NCI-H345 treated with DMSO at 0.1 percent for 48 hours (cell line): ENCODE measurements at regions not wholly inside any gene's neighbourhood (a gene's known extent, or its start where the extent isn't known, plus 50 kb on each side); places are given as distances from the start of the nearest gene placed in this dataset.
A peak's percentile ranks its signal among the peaks of the same experiment; 100 is the strongest.
"Not testable (repeated sequence)": the region's sequence is repeated elsewhere in the genome, so short reads cannot be mapped to it uniquely, and the experiment has no call there.

ENCODE experiments used
- DNase-seq: peaks from one replicate; lab custom pipeline; 2025; ENCODE audit not compliant: unreplicated experiment; lab: John Stamatoyannopoulos, UW

DNA sequence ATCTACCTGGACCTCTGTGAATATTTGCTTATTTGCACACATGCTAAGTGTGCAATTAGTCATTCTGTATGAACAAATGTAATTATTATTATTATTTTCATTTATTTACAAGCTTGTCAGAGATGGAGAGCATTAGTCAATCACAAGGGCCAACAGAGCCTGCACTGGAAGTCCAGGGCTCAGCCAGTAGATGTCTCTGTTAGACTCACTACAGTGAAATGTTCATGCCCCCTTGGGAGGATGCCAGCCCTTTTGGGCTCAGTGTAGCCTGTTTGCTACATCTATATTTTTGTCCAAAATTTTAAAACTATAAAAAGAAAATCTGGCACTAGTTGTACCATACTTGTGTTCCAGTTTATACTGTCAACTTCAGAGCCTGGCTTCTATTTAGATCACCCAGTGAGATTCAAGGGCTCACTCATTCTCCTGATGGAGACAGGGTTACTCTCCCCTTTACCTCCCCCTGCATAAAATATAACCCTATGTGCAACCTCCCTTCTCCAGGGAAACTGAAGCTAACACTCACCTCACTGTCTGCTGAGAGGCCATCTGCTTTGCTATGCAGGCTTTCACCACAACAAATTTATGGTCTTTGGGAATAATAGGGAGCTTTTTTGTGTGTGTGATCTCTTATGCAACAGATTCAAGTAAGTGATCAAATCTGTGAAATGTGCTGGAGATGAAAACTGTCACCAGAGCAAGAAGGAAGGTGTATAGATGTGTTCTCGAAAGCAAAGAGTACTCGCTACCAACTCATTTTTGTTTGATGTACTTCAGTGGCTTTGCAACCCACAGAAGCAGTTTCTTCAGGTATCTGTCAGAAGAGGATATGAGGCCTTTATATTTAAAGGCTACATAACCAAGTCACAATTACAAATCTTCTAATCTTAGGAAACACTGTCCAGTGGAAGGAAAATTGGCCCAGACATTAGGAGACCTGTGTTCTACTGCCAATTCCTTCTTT, 99.9 kb upstream of the TLE4 start:
- DNase-seq, result no peak

DNA sequence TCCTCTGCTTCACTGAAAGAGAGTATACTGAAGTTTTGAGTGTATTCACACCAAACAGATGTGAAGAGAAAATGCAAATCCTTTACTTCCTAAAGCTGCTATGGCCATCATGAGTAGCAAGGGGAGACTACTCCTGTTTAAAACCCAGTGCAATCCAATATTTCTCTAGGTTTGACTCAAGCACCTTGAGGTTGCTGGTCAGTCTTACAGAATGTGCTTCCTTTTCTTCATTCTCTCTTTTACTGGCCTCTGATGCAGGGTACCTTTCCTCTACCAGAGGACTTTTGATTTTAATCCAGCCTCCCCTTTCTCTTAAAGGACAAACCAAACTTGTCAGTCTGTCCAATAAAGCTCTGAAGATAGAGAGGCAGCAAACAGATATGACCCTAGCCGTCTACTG, 98.1 kb upstream of the TLE4 start:
- no peak for DNase-seq

GRCh38 chr9:79477241-79477840, 94.4 kb upstream of the TLE4 start:
- no peak for DNase-seq

DNA sequence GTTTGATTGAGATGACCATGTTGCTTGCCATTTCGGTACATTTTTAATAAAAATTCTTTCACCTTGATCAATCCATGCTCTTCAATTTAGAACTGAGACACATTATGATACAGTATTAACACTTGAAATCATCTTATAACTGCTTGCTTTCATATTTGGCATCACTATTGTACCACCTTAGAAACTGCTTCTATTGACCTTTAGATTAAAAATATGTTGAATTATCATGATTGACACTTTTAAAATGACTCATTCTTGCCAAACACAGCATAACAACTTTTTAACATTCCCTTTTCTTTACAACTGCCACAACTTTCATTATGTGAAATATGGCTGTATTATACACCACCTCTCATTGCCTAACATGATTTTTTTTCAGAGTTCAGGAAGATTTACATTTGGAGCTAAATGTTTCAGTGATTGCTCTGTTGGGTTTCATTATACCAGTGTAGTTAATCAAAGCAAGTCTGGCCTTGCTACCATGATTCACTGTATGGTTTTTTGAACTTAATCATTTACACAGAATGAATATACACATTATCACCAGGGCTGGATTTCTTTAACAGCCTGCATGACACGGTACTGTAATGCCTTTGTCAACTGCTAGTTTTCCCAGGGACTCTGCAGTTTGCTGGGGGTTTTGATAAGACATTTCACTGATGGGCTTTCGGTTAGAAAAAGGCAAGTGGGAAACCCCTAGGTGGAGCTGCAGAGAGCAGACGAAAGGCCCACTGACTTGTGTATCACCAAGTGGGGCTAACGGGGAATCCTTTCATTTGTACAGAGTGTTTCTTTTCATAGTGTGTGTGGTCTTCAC, 93.6 kb upstream of the TLE4 start:
- no peak for DNase-seq

DNA sequence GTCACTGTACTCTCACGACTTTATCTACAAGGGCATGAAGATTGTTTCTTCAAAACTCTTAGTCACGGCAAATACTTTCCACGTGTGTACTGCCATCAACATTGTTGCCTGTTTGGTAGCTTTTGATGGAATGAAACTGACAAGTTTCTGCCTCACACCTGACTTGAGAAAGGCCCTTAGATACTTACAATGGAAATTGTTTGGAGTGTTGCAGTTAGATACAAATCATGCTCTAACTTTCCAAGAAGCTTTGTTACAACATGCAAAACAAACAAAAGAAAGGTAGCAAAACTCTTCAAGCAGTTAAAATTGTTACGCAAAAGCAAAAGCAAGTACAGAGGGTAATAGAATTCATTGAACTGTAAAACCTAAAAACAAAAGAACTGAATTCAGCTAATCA, 91.1 kb upstream of the TLE4 start:
- no peak for DNase-seq

DNA sequence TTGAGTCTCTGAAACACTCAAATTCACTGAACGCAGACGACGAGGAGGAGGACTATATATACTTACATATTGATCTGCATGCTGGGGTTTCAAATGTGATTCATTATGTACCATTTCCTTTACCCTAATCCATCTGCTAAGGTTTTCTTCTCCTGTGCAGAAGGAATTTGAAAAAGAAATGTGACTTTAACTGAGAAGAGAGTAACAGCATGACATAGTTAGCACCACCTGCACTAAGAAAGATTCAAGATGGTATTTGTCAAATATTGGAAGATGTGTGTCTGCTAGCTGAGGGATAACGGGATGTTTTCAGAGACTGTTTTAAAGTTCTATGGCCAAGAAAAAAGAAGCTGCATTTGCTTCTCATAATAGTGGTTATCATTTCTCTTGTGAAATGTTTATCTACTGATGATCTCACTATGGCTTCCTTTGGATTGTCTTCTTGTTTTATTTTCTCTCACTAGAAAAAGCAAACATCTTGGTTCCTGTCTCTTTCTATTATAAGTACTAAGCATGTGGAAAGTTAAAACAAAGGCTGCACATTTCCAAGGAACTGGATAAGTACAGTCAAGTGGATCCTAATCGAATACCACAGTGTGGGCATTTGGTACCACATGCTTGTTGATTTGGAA, 89.8 kb upstream of the TLE4 start:
- DNase-seq, result no peak

GRCh38 chr9:79485258-79485657, 86.5 kb upstream of the TLE4 start:
- no peak for DNase-seq

DNA sequence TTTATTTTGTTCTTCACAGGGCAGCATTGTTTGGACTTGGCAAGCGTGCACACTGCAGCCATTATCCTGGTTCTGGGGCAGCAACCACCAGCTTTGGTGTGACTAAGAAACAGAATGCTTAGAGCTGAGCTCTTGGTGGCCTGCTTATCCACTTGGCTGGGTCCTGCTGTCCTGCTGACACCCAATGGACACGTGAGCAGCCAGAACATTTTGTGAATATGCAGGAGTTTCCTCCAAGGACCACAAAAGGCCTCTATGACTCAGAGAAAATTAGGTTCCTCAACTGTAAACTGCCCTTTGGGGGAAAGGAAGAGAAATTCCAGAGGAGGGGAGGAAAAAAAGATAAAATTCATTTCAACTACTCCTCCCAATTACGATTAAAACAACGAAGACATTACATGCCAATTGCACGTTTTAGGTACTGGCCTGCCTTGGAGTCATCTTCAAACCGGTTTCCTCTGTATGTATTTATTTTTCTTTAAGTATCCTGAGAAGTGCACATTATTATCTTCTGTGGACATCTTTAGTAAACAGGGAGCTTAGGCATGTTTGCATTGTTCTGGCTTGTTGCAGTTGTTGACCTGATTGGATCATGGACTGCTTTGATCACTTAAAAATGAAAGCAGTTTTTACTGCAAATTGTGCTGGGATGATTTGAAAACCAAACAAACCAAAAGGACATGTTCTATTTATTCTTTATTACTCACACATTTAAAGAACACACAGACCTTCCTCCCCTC, 82.3 kb upstream of the TLE4 start:
- DNase-seq, result peak; percentile 6

DNA sequence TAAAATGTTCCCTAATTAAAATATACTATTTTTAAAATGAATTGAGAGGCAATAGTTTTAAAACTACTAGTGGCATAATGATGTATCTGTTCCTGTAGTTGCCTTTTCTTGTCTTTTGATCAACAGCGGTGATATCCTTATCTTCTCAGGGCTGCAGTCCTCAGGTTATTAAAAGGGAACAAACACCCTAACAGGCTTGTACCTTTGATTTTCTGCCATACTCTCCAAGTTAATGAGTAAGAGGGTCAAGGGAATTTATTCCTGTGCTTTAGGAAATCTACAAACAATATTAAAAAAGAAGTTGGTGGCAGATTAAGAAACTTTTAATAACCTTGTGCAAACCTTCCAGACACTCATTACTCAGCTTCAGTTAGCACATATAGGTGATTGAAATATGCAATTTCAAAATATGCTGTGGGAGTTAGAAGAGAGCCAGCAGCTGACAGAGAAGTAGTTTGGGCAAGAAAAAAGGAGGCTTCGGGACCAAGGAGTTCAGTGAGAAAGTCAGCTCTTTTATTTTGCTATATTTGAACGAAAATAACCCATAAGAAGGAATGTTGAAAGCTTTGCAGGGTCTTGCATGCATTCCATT, 81.0 kb upstream of the TLE4 start:
- DNase-seq, result no peak

DNA sequence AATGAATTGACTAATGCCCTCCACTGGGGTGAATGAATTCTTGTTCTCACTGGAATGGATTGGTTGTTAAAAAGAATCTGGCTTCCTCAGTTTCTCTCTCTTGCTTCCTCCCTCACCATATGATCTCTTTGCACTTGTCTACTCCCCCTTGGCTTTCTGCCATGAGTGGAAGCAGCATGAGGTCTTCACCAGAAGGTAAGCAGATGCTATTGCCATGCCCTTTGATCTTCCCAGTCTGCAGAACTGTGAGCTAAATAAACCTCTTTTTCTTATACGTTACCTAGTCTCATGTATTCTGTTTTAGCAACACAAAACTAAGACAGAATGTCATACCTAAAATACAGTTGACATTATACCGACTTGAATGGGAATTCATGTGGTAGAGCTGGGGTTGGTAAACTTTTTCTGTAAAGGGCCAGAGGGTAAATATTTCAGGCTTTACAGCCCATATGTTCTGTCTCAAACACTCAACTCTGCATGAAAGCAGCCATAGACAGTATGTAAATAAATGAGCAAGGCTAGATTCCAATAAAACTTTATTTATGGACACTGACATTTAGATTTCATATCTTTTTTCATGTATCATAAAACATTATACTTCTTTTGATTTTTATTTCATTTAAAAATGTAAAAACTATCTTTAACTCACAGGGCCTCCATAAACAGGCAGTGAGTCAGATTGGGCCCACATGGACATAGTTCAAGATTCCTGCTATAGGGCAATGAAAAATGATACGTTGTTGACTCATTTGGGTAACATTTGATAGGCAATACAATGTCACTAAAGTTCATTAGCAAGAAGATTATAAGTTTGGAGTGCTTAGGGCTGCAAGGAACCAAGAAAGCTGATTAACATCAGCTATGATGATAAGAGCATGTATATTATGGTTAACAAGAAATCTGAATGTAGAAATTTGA, 79.4 kb upstream of the TLE4 start:
- no peak for DNase-seq

DNA sequence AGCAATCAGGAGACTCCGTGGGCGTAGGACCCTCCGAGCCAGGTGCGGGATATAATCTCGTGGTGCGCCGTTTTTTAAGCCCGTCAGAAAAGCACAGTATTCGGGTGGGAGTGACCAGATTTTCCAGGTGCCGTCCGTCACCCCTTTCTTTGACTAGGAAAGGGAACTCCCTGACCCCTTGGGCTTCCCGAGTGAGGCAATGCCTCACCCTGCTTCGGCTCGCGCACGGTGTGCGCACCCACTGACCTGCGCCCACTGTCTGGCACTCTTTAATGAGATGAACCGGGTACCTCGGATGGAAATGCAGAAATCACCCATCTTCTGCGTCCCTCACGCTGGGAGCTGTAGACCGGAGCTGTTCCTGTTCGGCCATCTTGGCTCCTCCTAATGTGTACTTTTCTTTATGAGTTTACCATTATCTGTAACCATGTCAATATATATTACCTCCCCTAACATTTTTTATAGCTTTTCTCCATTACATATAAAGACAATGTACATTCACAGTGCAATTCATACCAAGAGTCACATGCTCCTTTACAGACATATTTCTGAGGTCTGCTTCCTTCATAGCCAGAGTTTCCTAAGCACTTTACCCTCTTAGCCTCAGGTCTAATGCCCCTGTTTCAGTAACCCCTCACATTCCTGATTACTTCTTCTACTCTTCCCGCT, 71.4 kb upstream of the TLE4 start:
- DNase-seq, result not testable (repeated sequence)

- DNase-seq, result no peak
These were observed 70.2 kb upstream of the TLE4 start for GRCh38 chr9:79501546-79501945.

GRCh38 chr9:79507801-79508200, 64.0 kb upstream of the TLE4 start:
- no peak for DNase-seq

- DNase-seq, result no peak
These were observed 59.5 kb upstream of the TLE4 start for GRCh38 chr9:79512251-79512650.
